ENCODE measurements at regions not wholly inside any gene's neighbourhood (a gene's known extent, or its start where the extent isn't known, plus 50 kb on each side); places are given as distances from the start of the nearest gene placed in this dataset.

- no peaks in the 10 kb centered on the region for H4K20me1 ChIP-seq (ENCODE audit: low read depth, low read length)
- H3K9me3 ChIP-seq (ENCODE audit: insufficient read depth, low read length), result no peaks in the 10 kb centered on the region
- no peaks in the 10 kb centered on the region for H3K36me3 ChIP-seq (ENCODE audit: low read length)
- H3K9ac ChIP-seq (ENCODE audit: low read length), result no peak overlapping the region
- no peak for TF ChIP-seq EZH2phosphoT487 (conservative IDR thresholded peaks at IDR 0.05; ENCODE audit: low read length)
- TF ChIP-seq, protein P1, sequence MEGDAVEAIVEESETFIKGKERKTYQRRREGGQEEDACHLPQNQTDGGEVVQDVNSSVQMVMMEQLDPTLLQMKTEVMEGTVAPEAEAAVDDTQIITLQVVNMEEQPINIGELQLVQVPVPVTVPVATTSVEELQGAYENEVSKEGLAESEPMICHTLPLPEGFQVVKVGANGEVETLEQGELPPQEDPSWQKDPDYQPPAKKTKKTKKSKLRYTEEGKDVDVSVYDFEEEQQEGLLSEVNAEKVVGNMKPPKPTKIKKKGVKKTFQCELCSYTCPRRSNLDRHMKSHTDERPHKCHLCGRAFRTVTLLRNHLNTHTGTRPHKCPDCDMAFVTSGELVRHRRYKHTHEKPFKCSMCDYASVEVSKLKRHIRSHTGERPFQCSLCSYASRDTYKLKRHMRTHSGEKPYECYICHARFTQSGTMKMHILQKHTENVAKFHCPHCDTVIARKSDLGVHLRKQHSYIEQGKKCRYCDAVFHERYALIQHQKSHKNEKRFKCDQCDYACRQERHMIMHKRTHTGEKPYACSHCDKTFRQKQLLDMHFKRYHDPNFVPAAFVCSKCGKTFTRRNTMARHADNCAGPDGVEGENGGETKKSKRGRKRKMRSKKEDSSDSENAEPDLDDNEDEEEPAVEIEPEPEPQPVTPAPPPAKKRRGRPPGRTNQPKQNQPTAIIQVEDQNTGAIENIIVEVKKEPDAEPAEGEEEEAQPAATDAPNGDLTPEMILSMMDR (IDR thresholded peaks at IDR 0.05; ENCODE audit: insufficient read depth, low read length, poor library complexity, severe bottlenecking), result no peak
- no peak overlapping the region for H3K27ac ChIP-seq (ENCODE audit: low read depth, low read length)
- H3K4me2 ChIP-seq (ENCODE audit: low read depth, low read length, poor library complexity, severe bottlenecking), result no peak overlapping the region
- no peaks in the 10 kb centered on the region for H3F3A ChIP-seq (ENCODE audit: insufficient read depth)
- H3K4me3 ChIP-seq (ENCODE audit: insufficient read depth, low read length, poor library complexity, severe bottlenecking), result no peak overlapping the region
- no peaks in the 10 kb centered on the region for H3K9me2 ChIP-seq (replicated peaks; ENCODE audit: insufficient read depth, low read length)
- no peaks in the 10 kb centered on the region for H3K27me3 ChIP-seq (ENCODE audit: low read length)
- H3K79me2 ChIP-seq (ENCODE audit: insufficient read depth, low read length), result no peaks in the 10 kb centered on the region
- no peak overlapping the region for H2AFZ ChIP-seq (ENCODE audit: low read depth, low read length, severe bottlenecking)
Measured at GRCh38 chr17:72177738-72178137, 56.9 kb downstream of the SOX9 start.

GRCh38 chr17:72182371-72182873 is 61.6 kb downstream of the SOX9 start:
- no peaks in the 10 kb centered on the region for H3K9me2 ChIP-seq (replicated peaks; ENCODE audit: insufficient read depth, low read length)
- no peak overlapping the region for H3K27ac ChIP-seq (ENCODE audit: low read depth, low read length)
- TF ChIP-seq, protein P1 (IDR thresholded peaks at IDR 0.05; ENCODE audit: insufficient read depth, low read length, poor library complexity, severe bottlenecking), result no peak
- TF ChIP-seq EZH2phosphoT487 (conservative IDR thresholded peaks at IDR 0.05; ENCODE audit: low read length), result no peak
- no peaks in the 10 kb centered on the region for H4K20me1 ChIP-seq (ENCODE audit: low read depth, low read length)
- no peak overlapping the region for H2AFZ ChIP-seq (ENCODE audit: low read depth, low read length, severe bottlenecking)
- no peak overlapping the region for H3K9ac ChIP-seq (ENCODE audit: low read length)
- H3K4me3 ChIP-seq (ENCODE audit: insufficient read depth, low read length, poor library complexity, severe bottlenecking), result no peak overlapping the region
- no peaks in the 10 kb centered on the region for H3K36me3 ChIP-seq (ENCODE audit: low read length)
- H3K79me2 ChIP-seq (ENCODE audit: insufficient read depth, low read length), result no peaks in the 10 kb centered on the region
- H3K9me3 ChIP-seq (ENCODE audit: insufficient read depth, low read length), result no peaks in the 10 kb centered on the region
- no peaks in the 10 kb centered on the region for H3F3A ChIP-seq (ENCODE audit: insufficient read depth)
- H3K27me3 ChIP-seq (ENCODE audit: low read length), result no peaks in the 10 kb centered on the region
- H3K4me2 ChIP-seq (ENCODE audit: low read depth, low read length, poor library complexity, severe bottlenecking), result no peak overlapping the region

- H3K9me3 ChIP-seq (ENCODE audit: insufficient read depth, low read length), result no peaks in the 10 kb centered on the region
- no peaks in the 10 kb centered on the region for H3K27me3 ChIP-seq (ENCODE audit: low read length)
- H3K36me3 ChIP-seq (ENCODE audit: low read length), result no peaks in the 10 kb centered on the region
- TF ChIP-seq EZH2phosphoT487 (conservative IDR thresholded peaks at IDR 0.05; ENCODE audit: low read length), result no peak
- TF ChIP-seq, protein P1 (IDR thresholded peaks at IDR 0.05; ENCODE audit: insufficient read depth, low read length, poor library complexity, severe bottlenecking), result no peak
- no peak overlapping the region for H2AFZ ChIP-seq (ENCODE audit: low read depth, low read length, severe bottlenecking)
- H4K20me1 ChIP-seq (ENCODE audit: low read depth, low read length), result no peaks in the 10 kb centered on the region
- no peaks in the 10 kb centered on the region for H3K79me2 ChIP-seq (ENCODE audit: insufficient read depth, low read length)
- H3K9ac ChIP-seq (ENCODE audit: low read length), result no peak overlapping the region
- H3K4me3 ChIP-seq (ENCODE audit: insufficient read depth, low read length, poor library complexity, severe bottlenecking), result no peak overlapping the region
- no peaks in the 10 kb centered on the region for H3K9me2 ChIP-seq (replicated peaks; ENCODE audit: insufficient read depth, low read length)
- no peaks in the 10 kb centered on the region for H3F3A ChIP-seq (ENCODE audit: insufficient read depth)
- H3K4me2 ChIP-seq (ENCODE audit: low read depth, low read length, poor library complexity, severe bottlenecking), result no peak overlapping the region
- H3K27ac ChIP-seq (ENCODE audit: low read depth, low read length), result no peak overlapping the region
Measured at GRCh38 chr17:72183194-72183685, 62.4 kb downstream of the SOX9 start.
